ENCODE measurements at regions not wholly inside any gene's neighbourhood (a gene's known extent, or its start where the extent isn't known, plus 50 kb on each side); places are given as distances from the start of the nearest gene placed in this dataset.

DNA sequence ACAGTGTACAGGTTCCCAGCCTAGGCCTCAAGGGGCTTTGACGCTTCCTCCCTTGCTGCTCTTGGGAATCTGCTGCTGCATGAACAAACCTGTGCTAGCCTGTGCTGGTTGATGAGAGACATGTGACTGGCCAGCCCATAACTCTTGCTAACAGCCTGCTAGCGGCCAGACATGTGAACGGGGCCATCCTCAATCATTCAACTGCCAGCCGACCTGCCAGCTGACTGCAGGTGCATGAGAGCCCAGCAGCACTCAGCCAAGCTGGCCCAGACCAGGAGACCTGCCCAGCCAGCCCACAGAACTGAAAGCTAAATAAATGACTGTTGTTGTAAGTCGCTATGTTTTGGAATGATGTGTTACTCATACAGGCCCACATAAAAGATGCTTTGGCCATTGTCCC lies 82.4 kb upstream of the DLG1 start:
- no peak for DNase-seq (ENCODE audit: low read depth)
- no peak for TF ChIP-seq CTCF (IDR thresholded peaks at IDR 0.05; ENCODE audit: low read length, missing control alignments)
- H3K4me3 ChIP-seq (replicated peaks; ENCODE audit: low read depth, low read length) = no peak overlapping the region

GRCh38 chr3:197378985-197379718 lies 80.7 kb upstream of the DLG1 start:
- TF ChIP-seq CTCF (IDR thresholded peaks at IDR 0.05; ENCODE audit: low read length, missing control alignments) = no peak
- no peak for DNase-seq (ENCODE audit: low read depth)
- no peak overlapping the region for H3K4me3 ChIP-seq (replicated peaks; ENCODE audit: low read depth, low read length)

DNA sequence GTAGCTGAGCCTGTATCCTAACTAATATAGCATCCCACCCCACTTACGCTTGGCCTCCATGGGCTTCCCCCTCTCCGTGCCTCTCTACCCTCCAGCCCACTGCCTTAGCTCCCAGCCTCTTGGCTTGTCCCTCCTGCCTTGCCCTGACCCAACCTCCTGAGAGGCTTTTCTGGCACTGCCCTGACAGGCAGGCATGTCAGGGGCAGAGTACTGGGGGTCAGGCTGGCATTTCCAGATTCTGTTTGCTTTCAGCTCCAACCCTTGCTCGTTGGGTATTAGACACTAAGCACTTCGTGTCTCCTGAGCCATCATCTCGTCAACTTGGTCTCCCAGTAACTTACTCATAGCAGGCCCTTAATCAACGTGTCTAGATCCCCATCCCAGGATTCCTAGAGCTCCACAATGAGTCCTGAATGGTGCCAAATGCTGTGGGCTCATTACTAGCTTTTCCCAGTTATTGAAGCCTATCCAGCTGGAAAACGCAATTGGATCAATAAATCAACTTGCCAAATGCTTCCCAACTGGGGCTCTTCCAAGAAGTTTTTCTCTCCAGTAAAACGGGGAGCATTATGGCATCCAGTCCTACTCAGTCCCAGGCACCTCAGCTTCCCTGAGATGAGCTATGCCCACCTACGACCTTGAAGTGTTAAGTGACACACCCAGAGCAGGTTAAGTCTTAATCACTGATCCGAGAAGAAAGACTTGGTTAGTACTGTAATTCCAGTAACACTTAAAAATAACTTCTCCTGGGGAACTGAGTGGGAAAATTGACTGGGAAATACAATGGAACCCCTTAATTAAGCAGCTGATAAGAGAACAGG lies 78.5 kb upstream of the DLG1 start:
- no peak for TF ChIP-seq CTCF (IDR thresholded peaks at IDR 0.05; ENCODE audit: low read length, missing control alignments)
- DNase-seq (ENCODE audit: low read depth) = no peak
- no peak overlapping the region for H3K4me3 ChIP-seq (replicated peaks; ENCODE audit: low read depth, low read length)

DNA sequence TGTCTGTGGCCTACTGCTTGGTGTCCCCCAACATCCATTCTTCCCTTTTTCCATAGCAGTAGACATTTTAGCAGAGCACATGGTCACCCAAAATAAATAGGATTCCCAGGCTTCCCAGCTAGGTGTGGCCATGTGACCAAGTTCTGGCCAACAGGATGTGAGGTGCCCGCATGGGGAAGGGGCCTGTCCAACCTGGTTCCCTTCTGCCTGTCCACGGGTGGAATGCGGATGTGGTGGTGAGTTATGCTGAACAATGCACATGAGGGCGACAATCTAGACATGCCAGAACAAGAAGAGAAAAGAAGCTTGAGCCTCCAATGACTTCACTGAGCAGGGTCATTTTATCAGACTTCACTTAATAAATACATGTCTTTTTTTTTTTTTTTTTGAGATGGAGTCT lies 77.6 kb upstream of the DLG1 start:
- no peak overlapping the region for H3K4me3 ChIP-seq (replicated peaks; ENCODE audit: low read depth, low read length)
- no peak for TF ChIP-seq CTCF (IDR thresholded peaks at IDR 0.05; ENCODE audit: low read length, missing control alignments)
- no peak for DNase-seq (ENCODE audit: low read depth)

DNA sequence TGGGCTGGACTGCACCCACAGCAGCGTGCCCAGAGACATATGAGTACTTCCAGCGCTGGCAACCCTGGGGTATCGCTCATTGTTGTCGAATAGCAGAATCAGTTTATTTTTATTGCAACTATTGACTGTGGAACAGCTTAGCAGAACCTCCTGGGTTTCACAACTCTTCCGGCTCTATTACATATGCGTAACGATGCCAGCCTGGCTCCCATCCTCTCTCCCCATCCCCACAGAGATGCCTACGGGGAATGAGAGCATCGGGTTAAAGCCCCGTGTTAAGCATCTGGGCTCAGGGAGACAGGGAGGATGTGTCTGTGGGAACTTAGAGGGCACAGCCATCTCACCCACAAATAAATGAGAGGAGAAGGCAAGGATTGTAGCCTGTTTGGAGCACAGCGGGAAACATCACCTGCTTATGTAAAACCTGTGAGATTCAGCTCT lies 76.6 kb upstream of the DLG1 start:
- no peak for DNase-seq (ENCODE audit: low read depth)
- no peak for TF ChIP-seq CTCF (IDR thresholded peaks at IDR 0.05; ENCODE audit: low read length, missing control alignments)
- H3K4me3 ChIP-seq (replicated peaks; ENCODE audit: low read depth, low read length) = no peak overlapping the region

DNA sequence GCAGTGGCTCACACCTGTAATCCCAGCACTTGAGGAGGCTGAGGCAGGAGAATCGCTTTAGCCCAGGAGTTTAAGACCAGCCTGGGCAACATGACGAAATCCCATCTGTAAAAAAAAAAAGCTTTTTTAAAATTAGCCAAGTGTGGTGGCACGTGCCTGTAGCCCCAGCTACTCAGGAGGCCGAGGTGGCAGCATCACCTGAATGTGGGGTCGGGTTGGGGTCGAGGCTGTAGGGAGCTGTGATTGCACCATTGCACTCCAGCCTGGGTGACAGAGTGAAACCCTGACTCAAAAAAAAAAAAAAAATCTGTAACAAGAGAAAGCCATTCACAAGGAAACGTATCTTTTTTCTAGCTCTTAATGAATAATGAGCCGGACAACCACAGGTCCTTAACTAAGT lies 74.7 kb upstream of the DLG1 start:
- TF ChIP-seq CTCF (IDR thresholded peaks at IDR 0.05; ENCODE audit: low read length, missing control alignments) = no peak
- H3K4me3 ChIP-seq (replicated peaks; ENCODE audit: low read depth, low read length) = no peak overlapping the region
- DNase-seq (ENCODE audit: low read depth) = no peak
